Ovary (tissue), 3 donors: ENCODE measurements at regions not wholly inside any gene's neighbourhood (a gene's known extent, or its start where the extent isn't known, plus 50 kb on each side); places are given as distances from the start of the nearest gene placed in this dataset.

ENCODE experiments used
- CTCF ChIP-seq, 3 donors: fragments of 450-650 bp in 2 of 3; fragments of 200-600 bp in 1 of 3; IDR thresholded peaks; one replicate each; pipeline versions ENCODE4 v1.5.1 to v1.8.0; 2016 to 2022; ENCODE audit warnings: antibody characterized with exemption in 3 of 3, mild to moderate bottlenecking in 1 of 3
- EP300 ChIP-seq: sonication (generic); formaldehyde crosslinking; IDR thresholded peaks from one replicate; pipeline ENCODE4 v1.6.1; 2017; ENCODE audit warnings: antibody characterized with exemption
- POLR2A ChIP-seq: fragments of 450-650 bp; IDR thresholded peaks from one replicate; pipeline ENCODE4 v1.6.1; 2017; ENCODE audit warnings: antibody characterized with exemption, mild to moderate bottlenecking, moderate library complexity
- donor health status: DM: no; HTN: no; CAD: no.

DNA sequence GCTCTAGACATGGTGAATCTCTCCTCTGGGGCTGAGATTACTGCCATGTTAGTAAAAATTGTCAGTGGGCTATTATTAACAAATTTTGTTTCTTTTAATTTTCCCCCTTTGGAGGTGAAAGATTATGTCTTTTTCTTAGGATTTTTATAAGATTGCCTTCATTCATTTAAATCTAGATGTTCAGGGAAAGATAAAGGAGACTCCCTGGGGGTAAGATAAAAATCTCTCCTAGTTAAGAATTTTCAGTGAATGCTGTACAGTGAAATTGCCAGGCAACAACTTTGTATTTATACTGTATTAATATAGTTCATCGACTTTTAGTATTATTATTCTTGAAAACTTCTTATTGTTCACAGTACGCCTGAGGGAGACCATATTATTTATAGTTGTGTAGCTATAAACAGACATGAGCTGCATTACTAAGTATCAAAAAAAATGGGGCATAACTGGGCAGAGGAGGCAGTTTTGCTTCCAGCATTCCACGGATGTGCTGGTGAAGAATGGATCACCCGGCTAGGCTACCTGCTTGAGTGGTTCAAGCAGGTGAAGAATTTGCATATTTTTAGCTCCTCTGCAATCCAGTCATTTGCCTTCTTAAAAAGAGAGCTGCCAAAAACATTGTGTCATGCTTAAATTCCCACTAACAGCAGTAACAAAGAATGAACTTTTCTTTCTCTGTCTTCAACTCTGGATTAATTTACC lies 552.1 kb downstream of the DNAJB9 start:
- TF ChIP-seq POLR2A (no peak), CTCF (IDR thresholded peaks at IDR 0.05) (no peak), EP300 (no peak)
